H9 (cell line): ENCODE measurements at regions not wholly inside any gene's neighbourhood (a gene's known extent, or its start where the extent isn't known, plus 50 kb on each side); places are given as distances from the start of the nearest gene placed in this dataset.
A peak's percentile ranks its signal among the peaks of the same experiment; 100 is the strongest.

Source experiments
- DNase-seq: peaks from one replicate; pipeline ENCODE4 v3.0.0-alpha.2; 2017
- H2AFZ ChIP-seq: one replicate; pipeline ENCODE4 v1.6.1; 2013; ENCODE audit warnings: mild to moderate bottlenecking, low read length, control low read depth, moderate library complexity
- H2AK5ac ChIP-seq: 2 replicates; pipeline ENCODE4 v1.6.1; 2013; ENCODE audit warnings: low read length, control low read depth, mixed read lengths; ENCODE audit not compliant: insufficient read length
- H2BK120ac ChIP-seq: one replicate; pipeline ENCODE4 v1.6.1; 2013; ENCODE audit warnings: low read depth, mild to moderate bottlenecking, low read length, control low read depth, inconsistent platforms; ENCODE audit not compliant: poor library complexity, severe bottlenecking
- H2BK12ac ChIP-seq: 2 replicates; pipeline ENCODE4 v1.6.1; 2013; ENCODE audit warnings: low read length, control low read depth, mixed read lengths, low read depth; ENCODE audit not compliant: insufficient read length
- H2BK15ac ChIP-seq: 2 replicates; pipeline ENCODE4 v1.6.1; 2013; ENCODE audit warnings: low read depth, low read length, control low read depth
- H2BK20ac ChIP-seq: one replicate; pipeline ENCODE4 v1.6.1; 2013; ENCODE audit warnings: low read depth, mild to moderate bottlenecking, low read length, control low read depth, inconsistent platforms; ENCODE audit not compliant: poor library complexity, severe bottlenecking
- H2BK5ac ChIP-seq: 2 replicates; pipeline ENCODE4 v1.6.1; 2013; ENCODE audit warnings: low read length, control low read depth, mixed read lengths; ENCODE audit not compliant: insufficient read length
- H3K14ac ChIP-seq: 2 replicates; pipeline ENCODE4 v1.6.1; 2013; ENCODE audit warnings: low read length, control low read depth; ENCODE audit not compliant: insufficient read depth
- H3K18ac ChIP-seq: 2 replicates; pipeline ENCODE4 v1.6.1; 2013; ENCODE audit warnings: low read depth, mild to moderate bottlenecking, mixed read lengths, low read length, control low read depth; ENCODE audit not compliant: insufficient read length
- H3K23ac ChIP-seq: 2 replicates; pipeline ENCODE4 v1.6.1; 2013; ENCODE audit warnings: low read length, control low read depth, mixed read lengths, low read depth; ENCODE audit not compliant: insufficient read length
- H3K23me2 ChIP-seq: 2 replicates; pipeline ENCODE4 v1.6.1; 2013; ENCODE audit warnings: low read depth, mild to moderate bottlenecking, mixed read lengths, low read length, control low read depth; ENCODE audit not compliant: insufficient read length, poor library complexity, severe bottlenecking
- H3K27ac ChIP-seq: 2 replicates; pipeline ENCODE4 v1.5.1; 2013; ENCODE audit warnings: low read length, control low read depth, mixed read lengths, low read depth; ENCODE audit not compliant: insufficient read length
- H3K27me3 ChIP-seq: 2 replicates; pipeline ENCODE4 v1.6.1; 2013; ENCODE audit warnings: low read length, control low read depth, inconsistent platforms; ENCODE audit not compliant: insufficient read depth
- H3K4ac ChIP-seq: 2 replicates; pipeline ENCODE4 v1.6.1; 2013; ENCODE audit warnings: low read depth, mild to moderate bottlenecking, control low read depth, inconsistent platforms, low read length, moderate library complexity
- H3K4me1 ChIP-seq: 2 replicates; pipeline ENCODE4 v1.6.1; 2013; ENCODE audit warnings: low read length, control low read depth, inconsistent platforms; ENCODE audit not compliant: insufficient read depth
- H3K4me2 ChIP-seq: 2 replicates; pipeline ENCODE4 v1.6.1; 2013; ENCODE audit warnings: low read length, control low read depth, mixed read lengths; ENCODE audit not compliant: insufficient read length, insufficient read depth
- H3K56ac ChIP-seq: 2 replicates; pipeline ENCODE4 v1.6.1; 2013; ENCODE audit warnings: low read depth, mild to moderate bottlenecking, mixed read lengths, low read length, control low read depth; ENCODE audit not compliant: insufficient read length
- H3K79me1 ChIP-seq: 2 replicates; pipeline ENCODE4 v1.6.1; 2013; ENCODE audit warnings: low read depth, mild to moderate bottlenecking, moderate library complexity, low read length, control low read depth, inconsistent platforms; ENCODE audit not compliant: insufficient read depth, poor library complexity, severe bottlenecking
- H3K79me2 ChIP-seq: 2 replicates; pipeline ENCODE4 v1.6.1; 2013; ENCODE audit warnings: low read length, control low read depth, inconsistent platforms; ENCODE audit not compliant: insufficient read depth
- H3K9ac ChIP-seq: 2 replicates; pipeline ENCODE4 v1.6.1; 2013; ENCODE audit warnings: low read length, control low read depth, mixed read lengths; ENCODE audit not compliant: insufficient read length; ENCODE audit errors: extremely low read depth
- H3K9me3 ChIP-seq: one replicate; pipeline ENCODE4 v1.6.1; 2013; ENCODE audit warnings: low read depth, low read length, inconsistent platforms; ENCODE audit not compliant: control insufficient read depth
- H3T11ph ChIP-seq: one replicate; pipeline ENCODE4 v1.6.1; 2013; ENCODE audit warnings: mild to moderate bottlenecking, low read length, control low read depth, inconsistent platforms
- H4K20me1 ChIP-seq: one replicate; pipeline ENCODE4 v1.6.1; 2013; ENCODE audit not compliant: control insufficient read depth, insufficient read length, insufficient read depth
- H4K5ac ChIP-seq: 2 replicates; pipeline ENCODE4 v1.6.1; 2013; ENCODE audit warnings: low read depth, mild to moderate bottlenecking, mixed read lengths, low read length, control low read depth; ENCODE audit not compliant: insufficient read length
- H4K8ac ChIP-seq: replicated peaks from 2 replicates; pipeline ENCODE4 v1.6.1; 2013; ENCODE audit warnings: low read length, control low read depth, mixed read lengths, low read depth; ENCODE audit not compliant: insufficient read length
- H4K91ac ChIP-seq: 2 replicates; pipeline ENCODE4 v1.6.1; 2013; ENCODE audit warnings: low read depth, mild to moderate bottlenecking, moderate library complexity, mixed read lengths, low read length, control low read depth; ENCODE audit not compliant: insufficient read length
- H3K27ac Mint-ChIP-seq, 3 experiments: 2 replicates in 2 of 3; 3 replicates in 1 of 3; pipeline ENCODE4 v1.8.0; 2020 to 2021; ENCODE audit warnings: mixed read lengths in 3 of 3, mild to moderate bottlenecking in 1 of 3, moderate library complexity in 1 of 3
- H3K27me3 Mint-ChIP-seq: 2 replicates; pipeline ENCODE4 v1.8.0; 2021; ENCODE audit warnings: low read depth, mild to moderate bottlenecking, moderate library complexity, mixed read lengths
- H3K36me3 Mint-ChIP-seq, 3 experiments: 2 replicates in 2 of 3; 3 replicates in 1 of 3; pipeline ENCODE4 v1.8.0; 2020 to 2021; ENCODE audit warnings: low read depth in 3 of 3, mixed read lengths in 3 of 3; ENCODE audit not compliant: insufficient read depth in 1 of 3
- H3K4me1 Mint-ChIP-seq, 2 experiments: 2 replicates each; pipeline ENCODE4 v1.8.0; 2020; ENCODE audit warnings: mixed read lengths in 2 of 2
- H3K4me3 Mint-ChIP-seq, 2 experiments: 2 replicates in 1 of 2; 3 replicates in 1 of 2; pipeline ENCODE4 v1.8.0; 2020 to 2021; ENCODE audit warnings: mild to moderate bottlenecking in 2 of 2, mixed read lengths in 2 of 2, moderate library complexity in 1 of 2
- H3K9me3 Mint-ChIP-seq, 2 experiments: 2 replicates in 1 of 2; 3 replicates in 1 of 2; pipeline ENCODE4 v1.8.0; 2020; ENCODE audit warnings: mild to moderate bottlenecking in 2 of 2, mixed read lengths in 2 of 2, moderate library complexity in 1 of 2
- CTCF ChIP-seq: fragments of 200-600 bp; sonication (generic); conservative IDR thresholded peaks from 3 replicates; pipeline ENCODE4 v1.8.0; 2021; ENCODE audit warnings: antibody characterized with exemption, mild to moderate bottlenecking
- WGBS: extraction: QIAGEN DNeasy Blood & Tissue Kit; methylation state at CpG from one replicate; pipeline ENCODE4 v1.1.7; 2013; ENCODE audit warnings: missing lambda C conversion rate, low lambda C conversion rate, mixed read lengths; ENCODE audit not compliant: insufficient read length; ENCODE audit errors: extremely low coverage; 5-methylcytosine and 5-hydroxymethylcytosine counted together

- Histone ChIP-seq H3K23ac (no peak overlapping the region), H3K14ac (no peak overlapping the region), H2BK15ac (no peak overlapping the region), H3K27me3 (no peaks in the 10 kb centered on the region), H3K79me2 (no peaks in the 10 kb centered on the region), H3K9me3 (no peaks in the 10 kb centered on the region), H3K18ac (no peak overlapping the region), H3K27ac (no peak overlapping the region), H3K4me1 (no peaks in the 10 kb centered on the region), H3K56ac (no peak overlapping the region), H2BK5ac (no peak overlapping the region), H3K4me2 (no peak overlapping the region), H4K5ac (no peak overlapping the region), H2BK20ac (no peak overlapping the region), H3K79me1 (no peaks in the 10 kb centered on the region), H3T11ph (no peak overlapping the region), H4K20me1 (no peaks in the 10 kb centered on the region), H3K4ac (no peak overlapping the region), H2BK120ac (no peak overlapping the region), H3K23me2 (no peaks in the 10 kb centered on the region), H2AFZ (no peak overlapping the region), H3K9ac (no peak overlapping the region), H4K91ac (no peak overlapping the region), H2BK12ac (no peak overlapping the region), H2AK5ac (no peak overlapping the region), H4K8ac (no peak overlapping the region)
- Mint-ChIP-seq H3K27ac (peak overlapping the region in 1 of 3 experiments; percentile 41; a peak in 1 of 7 replicates), H3K9me3 (no peaks in the 10 kb centered on the region), H3K4me1 (no peaks in the 10 kb centered on the region), H3K27me3 (no peaks in the 10 kb centered on the region; the same call in 1 of the 2 replicates), H3K4me3 (no peak overlapping the region), H3K36me3 (no peaks in the 10 kb centered on the region)
- TF ChIP-seq CTCF, result no peak
- WGBS, result no CpG with 5 or more reads among the region's 6 CpGs
- DNase-seq, result no peak
Measured at GRCh38 chr1:189657715-189658114, 819.9 kb downstream of the BRINP3 start.
